GM21723 (cell line): ENCODE measurements at regions not wholly inside any gene's neighbourhood (a gene's known extent, or its start where the extent isn't known, plus 50 kb on each side); places are given as distances from the start of the nearest gene placed in this dataset.
"Not testable (repeated sequence)": the region's sequence is repeated elsewhere in the genome, so short reads cannot be mapped to it uniquely, and the experiment has no call there.

ENCODE experiments used
- ATAC-seq: cut with Tn5 transposase; IDR thresholded peaks from one replicate; pipeline ENCODE4 v1.9.1; 2021; ENCODE audit warnings: mild to moderate bottlenecking, moderate library complexity; ENCODE audit not compliant: unreplicated experiment

GRCh38 chr3:174336784-174337183 lies 522.4 kb upstream of the NAALADL2 start:
- ATAC-seq = no peak

- ATAC-seq = no peak
Measured at GRCh38 chr3:174337227-174337626, 521.9 kb upstream of the NAALADL2 start.

DNA sequence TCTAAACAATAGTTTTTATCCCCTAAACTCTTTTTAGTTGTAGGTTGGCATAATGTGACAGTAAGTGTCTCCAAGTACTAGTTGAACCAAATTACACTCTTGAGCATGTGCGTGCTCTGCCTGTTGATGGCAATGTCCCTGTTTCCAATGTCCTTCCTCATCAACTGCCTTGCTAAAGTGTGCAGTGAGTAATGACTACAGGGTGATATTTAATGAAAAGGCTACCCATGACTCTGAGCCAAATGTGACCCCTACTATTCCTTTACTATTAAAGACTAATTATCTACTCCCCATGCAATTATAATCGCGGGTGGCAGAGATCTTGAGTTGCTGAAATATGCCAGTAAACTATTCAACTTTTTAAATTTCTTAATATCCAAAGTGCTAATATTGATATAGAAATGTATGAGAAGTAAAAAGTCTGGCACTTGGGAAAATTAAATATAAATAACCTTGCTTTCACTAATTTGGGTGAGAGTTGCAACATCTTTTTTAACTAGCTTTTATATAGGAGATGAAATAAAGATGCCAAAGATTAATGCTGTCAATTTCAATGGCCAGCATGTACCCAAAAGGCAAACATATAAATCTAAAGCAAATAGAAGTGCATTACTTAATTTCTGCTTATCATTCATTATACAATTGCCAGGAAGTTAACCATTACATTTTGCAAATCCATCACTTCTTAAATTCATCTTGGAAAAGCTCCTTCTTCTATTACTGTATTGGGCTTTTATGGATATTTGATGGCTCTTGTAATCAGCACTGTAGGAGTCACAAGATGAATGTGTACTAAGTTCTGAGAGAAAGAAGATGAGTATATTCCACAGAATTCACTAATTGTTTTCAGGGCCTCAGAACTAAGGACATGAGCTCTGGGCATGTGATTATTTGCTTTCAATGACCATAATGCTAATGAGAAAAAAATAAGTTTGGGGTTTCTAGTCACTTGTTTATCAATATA lies 518.2 kb upstream of the NAALADL2 start:
- no peak for ATAC-seq

- no peak for ATAC-seq
Measured at GRCh38 chr3:174342171-174342570, 517.0 kb upstream of the NAALADL2 start.

DNA sequence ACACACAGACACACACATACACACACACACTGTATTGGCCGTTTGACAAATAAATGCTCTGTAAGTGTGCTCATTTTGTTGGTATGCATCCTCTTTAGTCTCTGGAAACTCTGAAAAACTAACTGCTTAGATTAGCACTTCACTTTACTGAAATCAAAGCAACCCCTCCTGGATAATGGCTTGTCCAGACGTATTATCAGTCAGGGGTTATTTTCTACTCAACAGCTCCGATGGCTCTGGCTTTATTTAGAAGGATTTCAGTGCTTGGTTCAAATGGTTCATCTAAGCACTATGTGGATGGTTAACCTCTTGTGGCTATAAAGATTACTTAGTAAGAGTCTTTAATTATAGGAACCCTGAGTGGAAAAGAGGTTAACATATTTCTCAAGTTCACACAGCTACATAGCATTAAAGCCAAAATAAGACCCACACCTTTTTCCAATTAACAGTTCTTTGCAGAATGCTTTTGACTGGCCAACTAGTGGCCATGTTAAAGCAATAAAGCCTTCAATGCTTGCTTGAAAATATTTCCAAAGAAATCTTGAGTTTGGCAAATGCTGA lies 516.1 kb upstream of the NAALADL2 start:
- ATAC-seq = no peak

GRCh38 chr3:174346141-174346540 lies 513.0 kb upstream of the NAALADL2 start:
- ATAC-seq = no peak

DNA sequence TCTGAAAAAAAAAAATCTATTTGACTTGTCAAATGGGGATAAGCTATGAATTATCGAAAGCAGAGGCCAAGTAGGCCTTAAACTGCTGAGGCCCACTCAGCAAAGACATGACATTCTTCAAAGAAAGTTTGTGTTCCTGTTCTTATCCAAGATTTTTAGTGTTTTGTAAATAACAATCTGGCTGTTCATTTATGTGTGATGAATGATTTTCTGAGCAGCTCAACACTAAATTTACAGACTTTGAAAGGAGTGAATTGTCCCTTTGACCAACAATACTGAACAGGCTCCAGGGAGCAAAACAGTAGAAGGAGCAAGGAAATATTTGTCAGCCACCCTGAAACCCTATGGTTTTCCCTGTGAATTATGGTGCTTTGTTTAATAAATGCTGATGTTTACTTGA lies 512.6 kb upstream of the NAALADL2 start:
- ATAC-seq = no peak

GRCh38 chr3:174347474-174348138 lies 511.5 kb upstream of the NAALADL2 start:
- ATAC-seq = no peak

DNA sequence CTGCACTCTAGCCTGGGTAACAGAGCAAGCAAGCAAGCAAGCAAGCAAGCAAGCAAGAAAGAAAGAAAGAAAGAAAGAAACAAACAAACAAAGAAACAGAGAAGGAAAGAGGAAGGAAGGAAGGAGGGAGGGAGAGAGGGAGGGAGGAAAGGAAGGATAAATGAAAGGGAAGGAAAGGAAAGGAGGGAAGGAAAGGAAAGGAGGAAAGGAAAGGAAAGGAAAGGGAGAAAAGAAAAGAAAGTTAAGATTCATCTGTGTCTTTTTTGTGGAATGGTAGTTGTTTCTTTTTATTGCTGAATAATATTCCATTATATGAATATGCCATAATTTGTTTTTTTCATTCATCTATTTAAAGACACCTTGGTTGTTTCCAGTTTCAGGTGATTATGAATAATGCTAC lies 506.9 kb upstream of the NAALADL2 start:
- no peak for ATAC-seq

DNA sequence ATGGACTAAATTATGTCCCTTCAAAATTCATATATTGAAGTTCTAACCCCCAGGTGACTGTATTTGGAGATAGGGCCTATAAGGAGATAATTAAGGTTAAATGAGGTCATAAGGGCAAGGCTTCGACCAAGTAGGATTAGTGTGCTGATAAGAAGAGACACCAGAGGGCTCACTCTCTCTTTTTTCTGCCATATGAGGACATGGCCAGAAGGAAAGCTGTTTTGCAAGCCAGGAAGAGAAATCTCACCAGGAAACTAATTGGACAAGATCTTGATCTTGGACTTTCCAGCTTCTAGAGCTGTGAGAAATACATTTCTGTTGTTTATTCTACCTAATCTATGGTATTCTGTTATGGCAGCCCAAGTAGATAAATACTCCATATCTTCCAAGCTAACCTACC lies 503.6 kb upstream of the NAALADL2 start:
- ATAC-seq = no peak

GRCh38 chr3:174356596-174356995 lies 502.5 kb upstream of the NAALADL2 start:
- ATAC-seq = no peak

- no peak for ATAC-seq
Measured at GRCh38 chr3:174358252-174358651, 500.9 kb upstream of the NAALADL2 start.

- no peak for ATAC-seq
Measured at GRCh38 chr3:174362556-174362955, 496.6 kb upstream of the NAALADL2 start.

DNA sequence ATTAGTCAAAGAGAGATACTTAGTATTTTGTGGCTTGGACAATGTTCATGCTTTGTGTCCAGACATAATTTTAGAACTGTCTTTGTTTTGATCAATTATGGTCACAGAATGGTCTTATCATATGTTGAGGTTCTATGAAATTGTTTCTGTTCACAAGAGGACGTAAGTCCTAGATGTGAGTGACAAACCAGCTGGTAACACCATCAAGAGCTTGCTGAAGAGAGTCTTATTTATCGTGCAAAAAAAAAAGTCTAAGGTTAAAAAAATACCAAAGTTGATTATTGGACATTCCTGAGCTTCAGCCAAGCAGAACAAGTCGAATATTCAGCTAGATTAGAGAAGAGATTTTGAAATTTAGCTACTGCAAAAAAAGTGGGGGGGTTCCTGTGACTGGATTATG lies 495.9 kb upstream of the NAALADL2 start:
- ATAC-seq = no peak

DNA sequence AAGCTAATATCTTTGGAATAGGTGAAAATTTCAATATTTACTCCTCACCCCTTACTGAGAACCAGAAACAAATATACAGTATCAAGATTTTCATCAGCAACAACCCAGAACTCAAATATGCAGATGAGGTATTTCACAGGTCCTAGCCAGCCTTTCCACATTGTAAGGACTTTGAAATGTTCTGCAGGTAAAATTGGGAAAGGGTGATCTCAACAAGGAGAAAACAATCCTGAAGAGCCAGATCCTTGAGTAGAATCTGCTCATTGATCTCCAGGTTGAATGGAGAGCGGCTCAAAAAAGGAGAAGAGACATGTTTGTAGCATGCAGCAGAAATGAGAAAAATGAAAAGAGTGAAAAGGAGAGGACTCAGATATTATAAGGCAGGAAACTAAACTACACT lies 493.3 kb upstream of the NAALADL2 start:
- no peak for ATAC-seq

GRCh38 chr3:174366904-174367303 lies 492.2 kb upstream of the NAALADL2 start:
- ATAC-seq = not testable (repeated sequence)

- ATAC-seq = no peak
Measured at GRCh38 chr3:174376346-174376745, 482.8 kb upstream of the NAALADL2 start.

DNA sequence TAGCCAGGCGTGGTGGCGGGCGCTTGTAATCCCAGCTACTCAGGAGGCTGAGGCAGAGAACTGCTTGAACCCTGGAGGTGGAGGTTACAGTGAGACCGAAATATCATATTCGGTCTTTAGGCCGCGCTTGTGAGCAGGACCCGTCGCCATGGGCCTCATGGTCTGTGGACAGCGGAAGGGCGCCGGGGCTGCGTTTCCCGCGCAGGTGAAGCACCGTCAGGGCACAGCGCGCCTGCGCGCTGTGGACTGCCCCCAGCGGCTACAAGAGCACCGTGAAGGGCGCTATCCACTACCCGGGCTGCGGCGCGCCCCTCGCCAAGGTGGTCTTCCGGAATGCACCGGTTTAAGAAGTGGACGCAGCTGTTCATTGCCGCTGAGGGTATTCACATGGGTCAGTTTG lies 482.0 kb upstream of the NAALADL2 start:
- no peak for ATAC-seq

DNA sequence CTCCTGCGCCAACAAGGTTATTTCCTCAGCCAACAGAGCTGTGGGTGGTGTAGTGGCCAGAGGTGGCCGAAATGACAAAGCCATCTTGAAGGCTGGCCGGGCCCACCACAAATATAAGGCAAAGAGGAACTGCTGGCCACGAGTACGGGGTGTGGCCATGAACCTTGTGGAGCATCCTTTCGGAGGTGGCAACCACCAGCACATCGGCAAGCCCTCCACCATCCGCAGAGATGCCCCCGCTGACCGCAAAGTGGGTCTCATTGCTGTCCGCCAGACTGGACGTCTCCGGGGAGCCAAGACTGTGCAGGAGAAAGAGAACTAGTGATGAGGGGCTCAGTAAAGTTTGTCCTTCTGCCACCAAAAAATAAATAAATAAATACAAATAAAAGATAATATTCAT lies 481.4 kb upstream of the NAALADL2 start:
- ATAC-seq = no peak

DNA sequence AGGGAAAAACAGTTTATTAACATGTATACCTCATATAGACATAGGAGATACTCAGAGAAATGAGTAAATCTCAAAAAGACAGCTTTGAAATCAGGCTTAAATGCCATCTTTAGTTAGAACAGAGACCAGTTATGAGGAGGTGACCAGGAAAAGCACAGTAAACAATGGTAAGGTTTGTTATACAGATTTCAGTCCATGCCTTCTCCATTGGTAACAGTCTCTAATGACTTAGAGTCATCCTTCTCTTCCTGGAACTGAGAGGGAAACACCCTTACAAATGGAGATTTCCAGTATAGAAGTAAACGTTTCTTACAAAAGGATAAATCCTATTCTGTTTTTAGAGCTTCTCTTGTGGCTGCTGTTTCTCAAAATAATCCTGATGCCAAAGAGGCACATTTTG lies 476.3 kb upstream of the NAALADL2 start:
- no peak for ATAC-seq

DNA sequence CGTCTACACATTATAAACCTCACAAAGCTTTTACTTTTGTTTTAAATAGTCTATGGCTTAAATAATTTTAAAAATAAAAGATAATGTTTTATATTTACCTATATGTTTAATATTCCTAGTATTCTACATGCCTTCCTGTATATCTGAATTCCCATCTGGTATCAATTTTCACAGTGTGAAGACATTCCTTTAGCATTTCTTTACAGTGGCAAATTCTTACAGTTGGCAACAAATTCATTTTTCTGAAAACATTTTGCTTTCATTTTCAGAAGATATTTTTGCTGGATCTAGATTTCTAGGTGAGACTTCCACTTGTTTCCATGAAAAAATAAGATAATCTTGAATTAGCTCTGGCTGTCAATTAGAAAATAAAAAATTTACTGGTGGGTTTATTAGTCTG lies 471.4 kb upstream of the NAALADL2 start:
- no peak for ATAC-seq

DNA sequence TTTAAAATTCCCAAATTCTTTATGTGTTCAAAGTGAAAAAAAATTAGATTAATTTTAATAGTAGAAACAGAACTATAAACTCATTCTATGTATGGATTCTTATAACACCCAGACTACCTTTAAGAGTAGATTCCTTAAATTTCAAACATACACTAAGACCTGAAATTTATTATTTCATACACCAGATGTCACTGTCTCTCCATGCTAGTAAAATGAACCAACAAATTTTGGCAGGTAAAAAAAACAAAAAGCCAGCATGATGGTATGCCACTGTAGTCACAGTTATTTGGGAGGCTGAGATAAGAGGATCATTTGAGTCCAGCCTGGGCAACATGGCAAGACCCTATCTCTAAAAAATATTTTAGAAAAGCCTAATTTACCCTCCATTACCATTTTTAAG lies 461.3 kb upstream of the NAALADL2 start:
- no peak for ATAC-seq
